ENCODE measurements at regions not wholly inside any gene's neighbourhood (a gene's known extent, or its start where the extent isn't known, plus 50 kb on each side); places are given as distances from the start of the nearest gene placed in this dataset.
A peak's percentile ranks its signal among the peaks of the same experiment; 100 is the strongest.
"Not testable (repeated sequence)": the region's sequence is repeated elsewhere in the genome, so short reads cannot be mapped to it uniquely, and the experiment has no call there.

DNA sequence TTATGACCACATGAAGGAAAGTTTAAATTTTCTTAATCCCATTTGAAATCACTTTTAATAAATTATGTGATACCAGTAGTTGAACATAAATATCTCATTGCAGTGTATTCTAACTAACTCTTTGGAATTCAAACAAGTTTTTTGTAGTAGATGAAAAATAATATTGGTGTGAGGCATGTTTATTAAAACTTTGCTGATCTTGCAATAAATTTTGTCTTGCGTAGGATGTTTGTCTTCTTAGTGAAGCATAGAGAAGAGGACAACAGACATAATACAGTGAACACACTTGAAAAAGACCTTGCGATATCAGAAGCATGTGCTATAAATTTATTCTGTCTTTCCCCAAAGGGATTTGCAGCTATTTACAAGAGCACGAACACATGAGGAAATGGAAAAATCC is 140.7 kb downstream of the HTR1B start:
- no peak for DNase-seq

DNA sequence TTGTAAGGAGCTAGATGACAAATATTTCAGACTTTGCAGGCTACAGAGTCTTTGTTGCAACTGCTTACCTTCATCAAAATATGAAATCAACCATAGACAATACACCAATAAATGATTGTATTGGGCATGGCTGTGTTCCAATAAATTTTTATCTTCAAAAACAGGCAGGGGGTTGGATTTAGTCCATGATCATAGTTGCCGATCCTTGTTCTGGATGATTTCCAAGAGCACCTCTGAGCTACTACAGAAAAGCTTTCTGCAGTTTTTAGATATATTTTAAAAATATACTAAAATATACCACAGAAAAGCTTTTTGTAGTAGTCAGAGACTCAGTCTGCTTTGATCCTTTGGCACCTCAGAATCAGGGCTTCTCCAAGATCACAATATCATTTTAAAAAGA is 145.0 kb downstream of the HTR1B start:
- DNase-seq: no peak

DNA sequence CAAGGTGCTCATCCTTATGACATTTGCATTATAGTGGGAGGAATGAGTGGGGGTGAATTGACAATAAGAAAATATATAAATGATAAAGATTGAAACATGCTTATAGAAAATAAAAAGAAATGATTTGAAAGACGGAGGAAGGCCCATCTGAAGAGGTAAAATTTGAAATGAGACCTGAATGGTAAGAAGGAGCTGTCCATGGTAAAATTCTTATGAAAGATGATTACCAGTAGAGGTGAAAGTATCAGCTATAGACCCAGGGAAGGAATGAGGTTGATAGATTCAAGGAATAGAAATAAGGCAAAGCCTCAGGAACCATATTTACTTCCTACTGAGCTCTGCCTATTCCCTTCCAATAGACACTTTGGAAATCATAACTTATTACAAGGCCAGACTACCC is 149.7 kb downstream of the HTR1B start:
- no peak for DNase-seq

DNA sequence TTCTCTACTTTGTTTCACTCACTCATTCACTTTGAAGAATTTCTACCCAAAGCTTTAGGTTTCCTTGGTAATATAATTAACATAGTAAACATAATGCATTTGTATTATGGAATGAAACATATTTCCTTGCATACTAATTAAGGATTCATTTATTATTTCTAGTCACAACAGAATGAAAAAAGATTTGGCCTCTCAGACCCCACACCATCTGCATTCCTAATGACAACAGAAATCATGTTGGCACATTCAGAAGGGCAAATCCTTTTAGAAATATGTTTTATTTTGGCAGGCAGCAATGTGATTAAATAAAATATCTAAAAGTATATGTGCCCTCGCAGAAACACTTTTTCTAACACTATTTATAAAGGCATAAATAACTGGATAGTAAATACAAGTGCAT is 163.4 kb downstream of the HTR1B start:
- no peak for DNase-seq

DNA sequence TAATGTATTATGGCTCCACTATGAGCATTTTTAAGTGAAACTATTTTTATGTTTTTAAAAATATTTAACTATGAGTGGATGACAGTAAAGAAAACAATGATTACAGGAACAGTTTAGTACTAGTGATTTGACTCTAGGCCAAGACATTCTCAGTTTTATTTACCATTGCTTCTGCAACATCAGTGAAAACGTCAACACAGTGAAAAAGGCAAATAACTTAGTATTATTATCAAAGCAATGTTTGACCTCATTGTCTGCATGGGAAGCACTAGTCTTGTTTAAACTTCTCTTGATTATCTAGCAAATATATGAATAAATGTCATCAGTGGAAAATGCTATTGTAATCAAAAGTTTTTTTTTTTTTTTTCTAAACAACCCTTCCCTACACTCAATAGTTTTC is 165.0 kb downstream of the HTR1B start:
- no peak for DNase-seq

DNA sequence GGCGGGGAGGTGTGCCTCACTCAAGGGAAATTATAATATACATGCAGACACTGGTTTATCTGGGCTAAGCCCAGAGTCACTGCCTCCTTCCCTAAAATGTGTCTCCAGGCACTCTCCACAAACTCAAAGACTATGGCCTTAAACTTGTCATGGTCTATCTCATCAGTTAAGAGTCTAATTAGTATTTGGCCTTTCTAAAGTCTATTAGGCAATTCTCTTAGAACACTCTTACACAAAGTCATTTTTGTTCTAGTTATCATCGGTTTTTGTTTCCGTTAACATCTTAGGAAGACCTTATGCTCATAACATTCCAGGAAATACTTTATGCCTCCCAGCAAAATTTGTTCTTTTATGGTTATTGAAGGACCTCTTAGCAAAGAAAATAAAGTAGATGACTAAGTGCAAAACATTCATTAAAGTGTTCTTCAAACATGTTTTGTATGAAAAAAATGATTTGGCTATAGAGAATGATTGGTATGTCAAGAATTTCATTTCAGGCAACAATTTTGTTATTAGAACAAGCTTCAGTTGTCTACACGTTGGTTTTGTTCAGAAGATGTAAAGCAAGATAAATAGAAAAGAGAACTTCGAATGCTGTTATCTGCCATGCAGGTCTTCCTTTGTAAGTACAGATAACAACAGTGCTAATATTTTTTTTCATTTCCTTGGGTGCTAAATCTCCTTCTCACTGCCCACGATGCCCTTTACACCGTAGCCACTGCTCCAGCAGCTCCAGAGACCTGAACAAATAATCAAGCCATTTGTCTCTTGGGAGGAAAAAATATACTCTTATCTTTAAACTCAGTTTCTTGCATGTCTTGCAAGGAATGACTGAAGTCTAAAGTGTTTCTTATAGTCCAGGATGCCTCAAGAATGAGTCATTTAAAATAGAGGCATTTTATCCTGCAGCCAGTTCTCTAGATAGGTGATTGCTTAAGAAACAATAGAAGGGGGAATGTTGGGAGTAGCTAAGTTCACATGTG is 170.4 kb downstream of the HTR1B start:
- peak; percentile 2 for DNase-seq

DNA sequence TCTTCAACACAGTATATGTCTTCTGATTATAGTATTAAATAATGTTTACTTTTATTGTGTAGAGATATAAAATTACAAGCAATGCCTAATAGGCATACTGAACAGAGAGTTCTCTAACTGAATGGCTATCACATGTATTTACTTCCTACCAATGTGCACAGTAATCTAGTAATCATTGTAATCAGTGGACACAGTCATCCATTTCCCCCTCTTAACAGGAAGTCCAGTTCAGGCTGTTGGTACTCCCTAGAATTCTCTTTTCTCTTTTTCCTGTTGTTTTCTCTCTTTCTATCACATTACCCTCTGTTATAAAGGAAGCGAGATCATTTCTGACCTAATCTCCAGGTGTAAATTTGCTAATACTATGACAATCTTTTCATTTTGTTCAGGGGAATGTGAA is 172.5 kb downstream of the HTR1B start:
- DNase-seq: no peak

- no peak for DNase-seq
These were observed 176.8 kb downstream of the HTR1B start for GRCh38 chr6:77286541-77286940.

DNA sequence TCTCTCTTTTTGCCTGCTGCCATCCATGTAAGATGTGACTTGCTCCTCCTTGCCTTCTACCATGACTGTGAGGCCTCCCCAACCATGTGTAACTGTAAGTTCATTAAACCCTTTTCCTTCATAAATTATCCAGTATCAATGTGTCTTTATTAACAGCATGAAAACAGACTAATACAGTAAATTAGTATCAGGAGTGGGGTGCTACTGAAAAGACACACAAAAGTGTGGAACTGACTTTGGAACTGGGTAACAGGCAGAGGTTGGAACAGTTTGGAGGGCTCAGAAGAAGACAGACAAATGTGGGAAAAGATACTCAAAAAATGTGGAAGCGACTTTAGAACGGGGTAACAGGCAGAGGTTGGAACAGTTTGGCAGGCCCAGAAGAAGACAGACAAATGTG is 189.4 kb downstream of the HTR1B start:
- DNase-seq: no peak

GRCh38 chr6:77264970-77265369 is 198.3 kb downstream of the HTR1B start:
- no peak for DNase-seq

DNA sequence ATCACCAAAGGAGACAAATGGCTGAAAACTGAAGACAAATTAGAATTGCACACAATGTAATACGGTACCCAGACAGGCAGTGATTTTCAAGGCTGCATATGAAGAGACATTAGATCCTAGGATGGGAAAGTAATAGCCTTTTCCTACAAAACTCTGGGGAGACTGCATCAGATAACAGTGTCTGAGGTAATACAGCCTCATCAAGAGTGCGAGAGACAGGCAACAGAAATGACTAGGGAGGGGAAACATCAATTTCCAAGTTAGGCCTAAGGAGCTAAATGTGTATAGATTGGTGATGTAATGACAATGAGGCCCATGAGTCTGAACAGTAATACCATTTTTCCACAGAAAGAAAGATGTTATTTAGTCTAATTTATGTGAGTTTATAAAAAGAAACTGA is 200.3 kb downstream of the HTR1B start:
- no peak for DNase-seq

GRCh38 chr6:77251801-77252200 is 211.5 kb downstream of the HTR1B start:
- not testable (repeated sequence) for DNase-seq

- DNase-seq: no peak
These were observed 213.7 kb downstream of the HTR1B start for GRCh38 chr6:77249560-77249959.

GRCh38 chr6:77245026-77245425 is 218.3 kb downstream of the HTR1B start:
- DNase-seq: no peak

GRCh38 chr6:77231438-77232305 is 231.6 kb downstream of the HTR1B start:
- no peak for DNase-seq

GRCh38 chr6:77228279-77228678 is 235.0 kb downstream of the HTR1B start:
- DNase-seq: no peak

DNA sequence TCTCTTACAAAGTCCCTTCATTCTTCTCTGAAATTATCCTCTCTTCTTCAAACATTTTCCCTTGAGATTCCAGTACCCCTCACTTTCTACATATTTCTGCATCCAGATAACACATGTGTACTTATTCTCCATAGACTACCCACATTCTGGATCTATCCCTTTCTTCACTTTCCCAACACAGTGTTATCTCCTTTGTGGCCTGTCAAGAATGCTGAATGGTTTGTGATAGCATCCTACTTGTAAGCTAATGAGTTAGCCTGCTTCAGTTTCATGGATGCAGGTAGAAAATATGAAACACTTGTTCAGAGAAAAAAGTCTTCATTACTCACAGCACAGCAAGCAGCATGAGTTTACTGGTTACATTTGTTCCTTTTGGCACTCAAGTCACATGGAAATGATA is 245.4 kb downstream of the HTR1B start:
- DNase-seq: no peak

- DNase-seq: no peak
These were observed 257.4 kb downstream of the HTR1B start for GRCh38 chr6:77205936-77206335.

DNA sequence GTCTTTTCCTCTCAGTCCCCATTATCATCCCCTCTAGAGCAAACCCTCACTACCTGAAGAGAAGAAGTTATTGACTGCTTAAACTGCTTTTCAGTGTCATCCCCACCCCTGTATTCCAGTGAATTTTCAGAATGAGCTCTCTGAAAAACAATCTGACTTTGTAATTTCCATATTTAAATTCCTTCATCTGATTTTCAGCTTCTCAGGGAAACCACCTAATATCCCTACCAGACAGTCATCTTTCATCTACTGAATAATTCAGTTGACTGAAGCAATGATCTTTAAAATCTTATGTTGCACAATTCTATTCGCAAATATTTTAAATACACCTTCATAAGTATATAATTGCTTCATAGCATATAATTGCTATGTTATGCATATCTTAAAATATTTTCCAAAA is 258.7 kb downstream of the HTR1B start:
- DNase-seq: no peak

GRCh38 chr6:77183447-77183846 is 279.8 kb downstream of the HTR1B start:
- no peak for DNase-seq

DNA sequence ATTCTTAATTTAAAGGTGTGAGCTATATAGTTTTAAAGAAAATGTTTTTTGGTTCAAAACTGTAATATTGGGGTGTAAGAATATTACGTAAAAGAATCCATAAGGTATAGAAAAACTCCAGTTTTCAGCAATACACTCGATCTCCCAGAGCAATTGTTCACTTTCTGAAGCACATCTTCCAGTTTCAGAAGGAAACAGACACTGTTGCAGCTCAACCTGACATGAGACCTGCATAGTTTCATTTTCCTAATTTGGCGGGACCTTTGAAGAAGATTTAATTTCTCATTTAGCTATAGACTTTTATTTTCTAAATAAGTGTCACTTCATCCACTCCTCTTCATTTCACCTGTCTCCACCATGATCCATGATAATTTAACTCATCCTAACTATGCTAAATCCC is 281.5 kb downstream of the HTR1B start:
- DNase-seq: no peak

DNA sequence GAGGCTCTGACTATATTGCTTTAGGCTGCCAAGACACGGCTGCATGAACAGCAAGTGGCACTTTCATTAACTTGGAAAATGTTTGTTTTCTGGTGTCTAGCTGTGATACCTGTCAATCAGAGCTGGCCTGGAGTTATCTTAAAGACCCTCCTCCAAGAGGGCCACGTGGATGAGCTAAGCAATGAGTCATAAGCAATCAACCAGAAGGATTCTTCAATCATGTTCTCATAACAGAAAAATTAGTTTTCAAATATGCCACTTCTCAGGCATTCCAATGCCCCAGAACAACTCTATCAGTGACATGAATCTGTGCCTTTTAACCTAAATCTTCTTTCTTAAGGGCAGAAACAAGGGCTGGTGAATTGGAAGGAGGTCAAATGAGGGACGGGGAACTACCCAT is 283.0 kb downstream of the HTR1B start:
- DNase-seq: no peak

GRCh38 chr6:77178821-77179220 is 284.5 kb downstream of the HTR1B start:
- DNase-seq: no peak

DNA sequence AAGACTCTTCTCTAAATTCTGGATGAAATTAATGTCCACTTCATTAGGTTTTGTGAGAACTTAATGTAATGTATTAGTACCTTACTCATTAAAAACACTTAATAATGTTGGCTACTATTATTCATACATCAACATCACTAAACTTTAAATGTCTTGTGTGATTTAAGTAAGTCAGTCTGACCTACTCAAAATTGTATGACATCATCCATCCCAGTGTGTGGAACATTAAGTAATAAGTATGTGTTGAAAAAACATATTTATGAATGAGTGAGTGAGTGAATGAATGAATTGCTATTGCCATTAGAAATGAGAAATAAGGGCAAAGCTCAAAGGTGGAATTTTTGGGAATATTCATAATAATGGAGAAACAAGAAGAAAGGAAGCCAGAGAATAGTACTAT is 285.8 kb downstream of the HTR1B start:
- no peak for DNase-seq

Measured in retina (tissue), 1 donor.